Activated CD4-positive, CD25-positive, alpha-beta regulatory T cell treated with anti-CD3 and anti-CD28 coated beads, Interleukin-2, amount 50 U/mL, for 16 hours (primary cell): ENCODE measurements at regions not wholly inside any gene's neighbourhood (a gene's known extent, or its start where the extent isn't known, plus 50 kb on each side); places are given as distances from the start of the nearest gene placed in this dataset.
"Not testable (repeated sequence)": the region's sequence is repeated elsewhere in the genome, so short reads cannot be mapped to it uniquely, and the experiment has no call there.

ENCODE experiments used
- DNase-seq: peaks from one replicate; pipeline ENCODE4 v3.0.0-alpha.2; 2020; ENCODE audit warnings: low read depth, low spot score

DNA sequence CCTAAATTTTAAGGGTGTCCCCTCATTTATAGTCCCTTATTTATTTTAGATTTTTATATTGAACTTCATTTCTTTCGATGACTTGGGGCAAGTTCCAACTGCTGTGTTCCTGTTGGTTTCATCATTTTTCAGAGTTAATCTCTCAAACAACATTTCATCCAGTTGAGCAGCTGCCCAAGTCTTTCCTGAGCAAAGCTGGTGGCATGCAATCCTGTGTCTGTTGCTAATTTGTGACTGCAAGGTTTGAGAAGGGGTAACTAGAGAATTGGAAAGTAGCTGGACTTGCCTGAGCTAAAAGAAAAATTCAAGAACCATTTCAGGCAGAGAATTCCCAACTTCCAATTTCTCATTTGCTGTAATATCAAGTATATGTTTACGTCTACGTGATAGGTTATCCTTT lies 881.5 kb upstream of the SLC35B3 start:
- no peak for DNase-seq

DNA sequence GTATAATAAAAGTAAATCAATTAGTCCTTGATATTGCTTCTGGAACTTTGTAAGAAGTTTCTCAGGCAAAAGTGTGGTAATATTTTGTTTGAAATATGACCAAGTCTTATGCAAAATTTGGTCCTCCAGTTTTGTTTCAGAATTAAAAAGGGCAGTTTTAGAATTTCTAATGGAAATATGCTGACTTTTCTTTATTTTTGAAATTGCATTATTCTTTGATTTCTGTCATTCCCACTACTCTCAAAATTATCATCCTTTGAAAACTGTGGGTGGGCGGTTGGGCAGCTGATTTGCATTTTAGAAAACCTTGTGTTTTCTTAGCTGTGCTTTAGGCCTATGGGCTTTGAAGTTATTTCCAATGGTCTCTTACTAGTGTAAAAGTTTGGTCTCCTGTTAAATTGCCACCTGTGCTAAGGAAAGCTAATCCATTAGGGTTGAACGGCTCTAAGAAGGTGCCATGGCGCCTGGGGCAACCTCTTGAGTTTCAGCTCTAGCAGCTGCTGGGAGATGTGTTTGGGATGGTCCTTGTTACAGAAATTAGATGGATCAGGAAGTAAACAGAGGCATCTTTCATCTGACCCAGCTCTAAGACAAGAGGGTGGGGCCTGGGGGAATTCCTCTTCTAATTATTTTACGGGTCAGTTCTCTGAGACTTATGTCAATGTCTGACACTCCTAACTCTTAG lies 880.8 kb upstream of the SLC35B3 start:
- no peak for DNase-seq

DNA sequence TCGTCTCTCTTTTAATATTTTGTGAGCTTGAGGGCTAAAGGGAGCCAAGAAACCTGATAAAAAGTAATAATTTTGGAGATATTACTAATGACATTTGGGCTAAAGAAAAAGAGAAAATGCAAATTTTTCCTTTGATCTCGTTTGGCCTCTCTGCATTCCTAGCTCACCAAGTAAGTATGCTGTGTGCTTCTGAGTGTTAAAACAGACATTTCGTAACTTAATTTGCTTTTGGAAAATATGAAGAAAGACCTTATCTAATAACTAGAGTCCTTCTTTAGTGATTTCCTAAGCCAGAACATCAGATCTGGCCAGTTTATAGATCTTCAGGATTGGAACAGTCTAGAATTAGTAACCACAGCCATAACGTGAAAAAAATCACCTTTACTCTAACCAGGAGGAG lies 872.9 kb upstream of the SLC35B3 start:
- DNase-seq: no peak

DNA sequence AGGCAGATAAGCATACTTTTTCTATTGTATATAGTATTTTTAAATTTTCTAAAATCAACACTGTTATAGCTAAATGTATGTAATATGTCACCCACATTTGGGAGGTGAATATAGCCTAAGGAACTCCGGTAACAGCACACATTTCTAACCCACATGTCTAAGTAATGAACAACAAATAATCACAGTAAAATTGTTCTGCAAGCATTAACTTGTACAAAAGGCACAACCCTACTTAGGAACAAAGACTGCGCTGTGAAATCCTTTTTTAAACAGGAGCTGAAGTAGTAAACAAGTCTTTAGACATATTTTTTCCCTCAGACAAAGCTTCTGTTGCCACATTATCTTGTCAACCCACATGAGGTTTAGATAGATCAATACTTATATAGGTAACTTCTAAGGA lies 872.4 kb upstream of the SLC35B3 start:
- DNase-seq: no peak

DNA sequence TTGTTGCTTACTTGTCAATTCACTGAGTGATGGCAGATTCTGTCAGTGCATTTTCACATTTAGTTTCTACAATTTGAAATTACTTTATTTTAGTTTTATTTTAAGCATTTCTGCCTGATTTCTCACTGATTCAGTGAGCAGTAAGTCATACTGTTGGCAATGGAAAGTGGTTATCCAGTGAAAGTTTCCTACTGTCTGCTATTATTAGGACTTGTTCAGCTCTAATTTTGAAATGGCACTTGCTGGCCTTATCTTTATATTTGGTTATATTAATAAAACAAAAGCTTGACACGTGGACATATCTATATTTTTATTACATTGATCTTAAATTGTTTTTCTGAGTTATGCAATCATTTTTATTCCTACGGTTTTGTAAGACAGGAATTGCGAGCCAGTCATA lies 871.8 kb upstream of the SLC35B3 start:
- DNase-seq: no peak

DNA sequence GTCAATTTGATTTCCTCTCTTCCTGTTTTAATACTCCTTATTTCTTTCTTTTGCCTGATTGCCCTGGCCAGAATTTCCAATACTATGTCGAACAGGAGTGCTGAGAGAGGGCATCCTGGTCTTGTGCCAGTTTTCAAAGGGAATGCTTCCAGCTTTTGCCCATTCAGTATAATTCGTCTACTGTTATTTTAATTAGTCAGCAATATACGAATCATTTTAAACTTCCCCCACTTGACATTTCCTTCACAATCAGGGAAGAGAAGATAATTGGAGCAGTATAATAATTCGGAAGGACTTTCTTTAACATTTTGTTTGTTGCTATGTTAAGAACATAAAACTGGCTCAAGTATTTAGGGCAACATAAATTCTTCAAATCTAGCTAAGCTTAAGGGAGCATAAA lies 860.3 kb upstream of the SLC35B3 start:
- DNase-seq: no peak

DNA sequence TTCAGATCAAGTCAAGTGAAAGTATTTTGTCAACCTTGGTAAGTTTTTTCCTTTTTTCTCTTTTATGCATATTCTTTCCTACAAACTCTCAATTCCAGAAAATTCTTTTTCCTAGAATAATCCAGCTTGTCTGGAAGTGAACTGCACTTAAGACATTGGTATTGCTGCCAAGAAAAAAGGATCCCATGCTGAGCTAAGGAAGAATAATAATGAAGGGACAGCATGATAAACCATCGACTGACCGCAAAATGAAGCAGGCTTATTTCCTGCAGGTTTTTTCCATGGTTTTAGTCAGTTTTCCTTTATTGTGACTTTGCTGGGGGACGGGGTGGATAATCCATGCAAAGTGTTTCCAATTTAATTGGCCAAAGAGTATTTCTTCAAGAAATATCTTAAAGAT lies 857.6 kb upstream of the SLC35B3 start:
- no peak for DNase-seq

DNA sequence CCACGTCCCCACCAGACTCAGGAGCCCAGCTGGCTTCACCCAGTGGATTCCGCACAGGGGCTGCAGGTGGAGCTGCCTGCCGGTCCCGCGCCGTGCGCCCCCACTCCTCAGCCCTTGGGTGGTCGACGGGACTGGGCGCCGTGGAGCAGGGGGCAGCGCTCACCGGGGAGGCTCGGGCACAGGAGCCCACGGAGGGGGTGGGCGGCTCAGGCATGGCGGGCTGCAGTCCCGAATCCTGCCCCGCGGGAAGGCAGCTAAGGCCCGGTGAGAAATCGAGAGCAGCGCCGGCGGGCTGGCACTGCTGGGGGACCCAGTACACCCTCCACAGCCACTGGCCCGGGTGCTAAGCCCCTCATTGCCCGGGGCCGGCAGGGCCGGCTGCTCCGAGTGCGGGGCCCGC lies 855.0 kb upstream of the SLC35B3 start:
- DNase-seq: not testable (repeated sequence)

DNA sequence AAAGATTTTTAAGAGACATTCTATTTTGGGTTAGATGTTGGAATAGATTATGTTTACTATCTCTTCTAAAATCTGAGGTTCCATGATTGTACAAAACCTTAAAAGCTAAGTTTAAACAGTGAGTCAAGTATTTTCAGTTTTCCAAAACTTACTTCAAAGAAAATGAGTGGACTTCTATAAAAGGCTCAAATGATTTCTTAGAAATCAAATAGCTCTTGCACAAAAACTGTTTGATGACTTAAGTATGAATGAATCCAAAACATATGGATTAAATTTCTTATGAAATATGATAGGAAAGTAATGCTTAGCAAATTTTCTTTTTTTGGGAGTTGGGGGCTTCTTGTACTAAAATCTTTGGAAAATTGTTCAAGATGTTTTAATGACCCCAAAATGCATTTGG lies 837.3 kb upstream of the SLC35B3 start:
- DNase-seq: no peak

DNA sequence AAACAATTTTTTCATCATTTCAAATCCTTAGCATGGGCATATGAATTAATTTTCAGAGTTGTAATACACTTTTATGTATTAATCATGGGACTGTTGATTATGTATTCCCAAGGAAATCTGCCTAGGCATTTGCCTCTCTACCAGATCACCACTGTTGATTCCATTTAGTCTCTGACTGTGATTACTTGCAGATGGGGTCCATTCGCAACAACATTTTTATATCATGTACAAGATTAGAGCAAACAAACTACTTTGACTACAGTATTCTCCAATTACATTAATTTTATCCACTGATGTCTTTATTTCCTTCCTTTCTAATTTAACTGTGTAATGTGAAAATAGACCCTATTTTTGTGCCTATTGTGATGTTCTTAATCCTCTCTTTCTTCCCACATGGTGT lies 831.4 kb upstream of the SLC35B3 start:
- DNase-seq: no peak

DNA sequence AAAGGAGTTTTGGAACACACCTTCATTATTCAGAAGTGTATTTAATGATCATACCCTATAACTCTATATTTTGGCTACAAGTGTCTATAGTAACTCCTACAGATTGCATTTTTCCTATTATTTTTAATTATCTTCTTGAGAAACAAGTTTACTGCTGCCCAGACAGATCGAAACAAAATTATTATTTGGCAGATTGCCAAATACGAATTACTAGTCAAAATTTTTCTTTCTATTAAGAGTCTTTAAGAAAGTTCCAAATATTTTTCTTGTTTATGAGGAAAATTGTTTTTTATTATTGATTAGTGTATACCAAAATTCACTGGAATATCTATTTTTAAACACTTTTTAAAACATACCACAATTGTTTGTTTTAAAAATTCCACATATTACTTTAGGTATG lies 821.9 kb upstream of the SLC35B3 start:
- no peak for DNase-seq

DNA sequence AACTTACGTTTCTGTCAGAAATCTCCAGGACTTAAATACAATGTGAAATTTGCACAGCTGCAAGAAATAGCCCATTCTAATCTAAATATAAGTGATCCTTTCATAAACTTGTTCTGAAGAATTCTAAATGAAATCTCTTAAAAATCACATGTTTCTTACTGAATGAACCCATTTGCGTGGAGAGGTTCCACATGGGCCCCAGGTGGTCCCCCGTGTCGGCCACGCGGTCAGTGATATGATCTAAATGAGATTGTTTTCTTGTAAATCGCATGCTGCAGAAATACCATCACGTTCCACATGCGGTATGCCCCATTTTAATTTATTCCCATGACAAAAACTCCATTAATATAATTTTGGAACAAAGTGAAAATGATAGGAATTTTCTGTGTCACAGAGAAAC lies 818.9 kb upstream of the SLC35B3 start:
- DNase-seq: no peak

DNA sequence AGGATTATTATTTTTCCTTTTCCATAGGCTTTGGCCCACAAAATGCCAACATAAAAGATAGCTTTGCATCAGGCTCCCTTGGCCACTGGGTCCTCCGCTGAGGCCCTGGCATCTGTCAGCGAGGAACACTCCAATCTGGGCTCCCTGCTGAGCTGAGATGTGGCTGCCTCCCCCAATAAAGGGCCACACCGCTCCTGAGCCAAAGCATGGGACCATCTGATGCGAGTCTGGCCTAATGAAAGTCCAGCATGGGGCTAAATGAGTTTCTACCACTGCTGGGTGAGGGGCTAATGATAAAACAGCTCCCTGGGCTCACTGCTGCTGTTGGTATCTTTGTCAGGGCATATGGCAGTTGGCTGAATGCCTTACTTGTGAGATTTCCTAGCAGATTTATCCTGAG lies 817.5 kb upstream of the SLC35B3 start:
- no peak for DNase-seq

DNA sequence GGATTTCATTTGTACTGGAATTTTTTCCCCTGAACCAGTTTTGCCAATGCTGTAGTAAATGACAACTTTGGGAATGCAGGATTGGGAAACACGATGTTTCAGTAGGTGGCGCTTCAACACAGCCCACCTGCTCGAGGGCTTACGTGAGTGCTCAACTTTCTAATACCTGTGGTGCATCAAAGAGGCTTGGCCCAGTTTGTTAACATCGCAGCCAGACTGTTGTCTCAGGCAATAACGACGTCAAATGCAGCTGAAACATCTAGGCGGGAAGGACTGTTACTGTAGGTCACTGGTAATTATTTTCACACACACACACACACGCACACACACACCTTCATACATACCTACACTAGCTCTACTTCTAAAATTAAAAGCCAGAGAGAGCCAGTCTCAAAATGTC lies 815.5 kb upstream of the SLC35B3 start:
- DNase-seq: no peak

DNA sequence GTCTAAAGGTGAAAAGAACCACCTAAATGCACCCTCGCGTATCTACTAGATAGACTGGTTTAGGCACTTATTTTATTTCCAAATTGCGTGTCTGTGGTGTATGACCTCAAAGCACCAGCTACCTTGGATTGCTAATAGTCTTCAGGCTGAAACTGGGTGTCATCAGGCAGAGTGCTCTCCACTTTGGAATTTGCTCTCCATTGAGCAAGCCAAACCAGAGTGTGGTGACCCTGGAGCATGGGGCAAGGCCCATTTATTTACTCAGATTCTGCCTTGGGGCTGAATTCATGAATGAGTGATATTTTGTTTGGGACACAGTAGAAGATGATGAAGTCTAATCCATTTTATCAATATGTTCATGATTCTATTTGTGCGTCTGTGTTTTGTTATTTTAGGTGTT lies 812.8 kb upstream of the SLC35B3 start:
- no peak for DNase-seq

DNA sequence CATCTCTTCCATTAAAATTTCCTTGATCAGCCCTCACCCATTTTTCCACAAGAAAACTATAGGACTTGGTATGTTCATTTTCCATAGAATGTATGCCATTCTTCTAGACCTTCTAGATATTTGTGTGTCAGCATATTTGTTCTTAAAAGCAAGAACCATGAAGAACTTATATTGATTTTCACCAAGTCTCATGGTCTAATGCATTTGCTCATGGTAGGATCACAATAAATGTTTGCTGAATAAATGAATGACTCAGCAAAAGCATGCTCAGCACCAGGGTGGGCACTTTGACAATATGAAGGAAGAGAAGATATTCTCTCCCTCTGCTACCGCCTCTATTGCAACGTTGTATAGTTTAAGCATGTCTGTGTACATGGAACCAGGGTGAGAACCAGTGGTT lies 805.5 kb upstream of the SLC35B3 start:
- DNase-seq: no peak

DNA sequence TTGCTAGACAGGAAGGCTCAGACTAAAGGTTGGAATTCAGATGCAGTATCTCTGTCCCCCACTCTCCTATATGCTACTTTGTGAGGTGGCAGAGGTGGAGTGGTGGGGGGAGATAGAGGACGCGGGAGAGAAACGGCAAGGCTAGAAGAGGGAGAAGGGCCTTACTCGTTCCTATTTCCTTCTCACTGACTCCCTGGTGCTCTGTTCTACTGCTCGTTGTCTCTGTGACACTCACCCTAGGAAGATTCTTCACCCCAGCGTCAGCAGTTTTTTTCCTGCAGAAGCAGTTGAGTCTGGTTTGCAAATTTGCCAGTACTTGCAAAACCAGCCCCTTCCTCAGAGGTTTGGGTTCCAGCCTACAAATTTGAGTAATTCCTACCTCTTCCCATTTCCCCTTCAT lies 801.1 kb upstream of the SLC35B3 start:
- DNase-seq: no peak

DNA sequence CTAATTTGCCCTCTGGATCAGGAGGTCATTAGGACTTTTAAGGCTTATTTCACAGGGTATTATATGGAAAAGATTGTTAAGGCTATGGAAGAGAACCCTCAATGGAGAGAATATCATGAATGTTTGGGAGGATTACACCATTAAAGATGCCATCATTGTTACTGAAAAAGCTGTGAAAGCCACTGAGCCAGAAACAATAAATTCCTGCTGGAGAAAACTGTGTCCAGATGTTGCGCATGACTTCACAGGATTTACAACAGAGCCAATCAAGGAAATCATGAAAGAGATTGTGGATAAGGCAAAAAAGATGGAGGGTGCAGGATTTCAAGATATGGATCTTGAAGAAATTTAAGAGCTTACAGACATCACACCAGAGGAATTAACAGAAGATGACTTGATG lies 798.3 kb upstream of the SLC35B3 start:
- no peak for DNase-seq

DNA sequence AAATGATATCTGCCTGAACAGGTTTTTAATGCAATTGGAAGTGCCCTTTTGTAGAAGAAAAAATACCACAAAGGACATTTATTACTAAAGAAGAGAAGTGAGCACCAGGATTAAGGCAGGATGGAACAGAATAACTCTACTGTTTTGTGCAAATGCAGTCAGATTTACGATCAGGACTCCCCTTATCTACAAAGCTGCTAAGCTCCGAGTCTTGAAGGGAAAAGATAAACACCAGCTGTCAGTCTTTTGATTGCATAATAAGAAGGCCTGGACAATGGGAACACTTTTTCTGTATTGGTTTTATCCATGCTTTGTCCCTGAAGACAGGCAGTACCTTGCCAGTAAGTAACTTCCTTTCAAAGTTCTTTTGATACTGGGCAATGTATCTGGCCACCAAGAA lies 797.9 kb upstream of the SLC35B3 start:
- DNase-seq: no peak

DNA sequence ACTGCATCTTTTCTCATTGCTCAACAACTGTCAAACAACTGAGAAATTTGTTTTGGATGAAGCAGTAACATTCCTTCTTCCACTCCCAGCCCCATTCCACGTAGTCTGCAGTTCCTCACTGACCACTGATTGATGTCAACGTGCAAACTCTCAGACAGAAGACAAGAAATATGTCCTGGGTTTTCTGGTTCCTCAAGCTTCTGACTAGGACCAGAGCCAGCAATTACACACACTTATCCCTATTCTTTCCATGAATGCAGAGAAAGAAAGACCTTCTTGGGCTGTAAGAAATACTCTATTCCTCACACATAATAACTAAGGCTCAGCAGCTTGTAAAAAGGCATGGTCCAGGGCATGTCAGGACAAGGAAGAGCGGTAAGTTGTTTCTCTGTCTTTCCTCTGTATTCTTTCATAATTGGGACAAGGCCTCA lies 790.1 kb upstream of the SLC35B3 start:
- DNase-seq: no peak

DNA sequence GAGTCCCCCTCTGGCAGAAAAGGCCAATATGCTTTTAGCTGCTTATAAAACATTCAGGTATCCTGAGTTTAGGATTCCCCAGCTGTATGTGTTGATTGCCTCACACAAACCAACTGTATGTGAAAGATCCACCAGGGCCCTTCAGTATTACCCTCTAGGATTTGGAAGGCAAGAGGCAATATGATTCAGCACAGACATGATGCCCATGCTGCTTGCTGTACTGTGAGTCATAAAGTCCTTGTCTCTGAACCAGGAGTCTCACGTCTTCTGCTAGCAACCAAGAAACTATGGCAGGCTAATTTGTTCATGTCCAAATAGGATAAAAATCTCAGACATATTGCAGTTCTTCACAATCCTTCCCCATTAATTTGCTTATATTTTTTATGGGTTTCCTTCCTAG lies 789.2 kb upstream of the SLC35B3 start:
- DNase-seq: no peak

DNA sequence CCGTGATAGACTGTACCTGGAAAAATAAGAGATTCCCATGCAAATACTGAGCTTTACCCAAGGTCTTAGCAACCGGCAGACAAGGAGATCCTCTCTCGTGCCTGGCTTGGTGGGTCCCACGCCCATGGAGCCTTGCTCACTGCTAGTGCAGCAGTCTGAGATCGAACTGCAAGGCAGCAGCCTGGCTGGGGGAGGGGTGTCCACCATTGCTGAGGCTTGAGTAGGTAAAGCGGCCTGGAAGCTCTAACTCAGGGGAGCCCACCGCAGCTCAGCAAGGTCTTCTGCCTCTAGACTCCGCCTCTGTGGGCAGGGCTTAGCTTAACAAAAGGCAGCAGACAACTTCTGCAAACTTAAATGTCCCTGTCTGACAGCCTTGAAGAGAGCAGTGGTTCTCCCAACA lies 778.4 kb upstream of the SLC35B3 start:
- not testable (repeated sequence) for DNase-seq

DNA sequence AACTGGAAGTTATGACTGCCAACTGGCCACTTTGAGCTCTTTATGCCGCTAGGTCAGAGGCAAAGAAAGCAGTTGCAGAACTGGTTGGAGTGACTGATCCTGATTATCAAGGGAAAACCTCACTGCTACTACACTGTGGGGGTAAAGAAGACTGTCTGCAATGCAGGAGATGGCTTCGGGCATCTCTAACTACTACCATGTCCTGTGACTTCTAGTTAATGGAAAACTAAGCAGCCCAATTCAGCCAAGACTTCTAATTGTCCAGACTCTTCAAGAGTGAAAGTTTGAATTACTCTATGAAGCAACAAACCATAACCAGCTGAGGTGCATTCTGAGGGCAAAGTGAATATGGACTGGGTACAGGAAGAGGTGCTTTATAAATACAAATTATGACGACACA lies 773.6 kb upstream of the SLC35B3 start:
- DNase-seq: no peak

DNA sequence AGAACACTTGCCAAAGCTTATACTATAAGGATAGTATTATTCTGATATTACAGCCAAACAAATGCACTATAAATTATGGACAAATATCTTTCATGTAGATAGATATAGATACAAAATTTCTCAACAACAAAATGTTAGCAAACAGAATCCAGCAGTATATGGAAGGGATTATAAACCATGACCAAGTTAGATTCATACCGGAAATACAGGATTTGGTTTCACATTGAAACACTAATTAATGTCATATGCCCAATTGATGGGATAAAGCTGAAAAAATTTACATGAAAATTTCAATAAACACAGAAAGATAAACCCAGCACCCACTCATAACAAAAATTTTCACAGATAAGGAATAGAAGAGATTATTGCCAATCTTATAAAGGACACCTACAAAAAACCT lies 770.3 kb upstream of the SLC35B3 start:
- no peak for DNase-seq
